HL-60 (cell line): ENCODE measurements at regions not wholly inside any gene's neighbourhood (a gene's known extent, or its start where the extent isn't known, plus 50 kb on each side); places are given as distances from the start of the nearest gene placed in this dataset.

ENCODE experiments used
- DNase-seq, 2 experiments: peaks; one replicate each; pipeline ENCODE4 v3.0.0-alpha.2; 2010 to 2020; ENCODE audit warnings: low read depth in 1 of 2, low spot score in 1 of 2
- H3K27ac ChIP-seq: fragments of 250-450 bp; sonication (Bioruptor Pico); replicated peaks from 2 replicates; pipeline ENCODE4 v1.5.1; 2020; ENCODE audit warnings: mild to moderate bottlenecking, moderate library complexity
- H3K27me3 ChIP-seq: fragments of 250-450 bp; sonication (Bioruptor Pico); 2 replicates; pipeline ENCODE4 v1.5.1; 2021; ENCODE audit warnings: mild to moderate bottlenecking, moderate library complexity; ENCODE audit not compliant: insufficient read depth, poor library complexity, severe bottlenecking
- H3K4me3 ChIP-seq: replicated peaks from 2 replicates; pipeline ENCODE4 v1.5.1; 2011; ENCODE audit warnings: mild to moderate bottlenecking, control low read depth, low read length; ENCODE audit not compliant: insufficient read depth
- CTCF ChIP-seq: IDR thresholded peaks from one replicate; pipeline ENCODE4 v1.5.1; 2011; ENCODE audit warnings: low read length, control low read depth, inconsistent platforms; ENCODE audit not compliant: insufficient read depth
- GABPA ChIP-seq: IDR thresholded peaks from 2 replicates; pipeline ENCODE4 v1.6.1; 2012; ENCODE audit warnings: low read depth
- POLR2AphosphoS5 ChIP-seq: IDR thresholded peaks from 2 replicates; pipeline ENCODE4 v1.6.1; 2012; ENCODE audit warnings: low read depth
- REST ChIP-seq: IDR thresholded peaks from 2 replicates; pipeline ENCODE4 v1.6.1; 2012; ENCODE audit warnings: low read depth; ENCODE audit not compliant: insufficient replicate concordance
- SPI1 ChIP-seq: IDR thresholded peaks from 2 replicates; pipeline ENCODE4 v1.6.1; 2012; ENCODE audit warnings: low read depth, mild to moderate bottlenecking, borderline replicate concordance

- Histone ChIP-seq H3K4me3 (no peak overlapping the region), H3K27me3 (no peaks in the 10 kb centered on the region), H3K27ac (no peak overlapping the region)
- no peak for DNase-seq
- no peak for TF ChIP-seq CTCF
- no peak for TF ChIP-seq POLR2AphosphoS5
- no peak for TF ChIP-seq SPI1
- no peak for TF ChIP-seq REST
- TF ChIP-seq GABPA = no peak
Measured at GRCh38 chr18:37762076-37762621, 196.6 kb upstream of the CELF4 start.

DNA sequence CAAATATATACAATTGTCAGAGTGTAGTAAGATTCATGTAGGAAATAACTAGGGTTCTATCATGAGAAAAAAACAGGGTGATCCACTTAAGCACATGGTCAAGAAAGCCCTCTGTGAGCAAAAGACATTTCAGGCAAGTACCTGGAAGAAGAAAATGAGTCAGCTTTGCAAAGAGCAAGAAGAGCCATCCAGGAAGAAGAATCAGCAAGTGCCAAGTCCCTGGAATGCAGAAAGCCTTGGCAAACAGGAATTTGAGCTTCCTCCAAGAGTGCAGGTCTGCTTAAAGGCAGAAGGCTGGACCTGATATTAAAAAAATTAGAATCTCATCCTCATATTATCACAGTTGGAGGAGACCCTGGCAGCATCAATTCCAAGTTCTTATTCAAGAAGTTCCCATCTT, 188.5 kb upstream of the CELF4 start:
- Histone ChIP-seq H3K4me3 (no peak overlapping the region), H3K27me3 (peaks cover 3% of the 10 kb centered on the region), H3K27ac (no peak overlapping the region)
- DNase-seq = no peak
- TF ChIP-seq POLR2AphosphoS5 = no peak
- TF ChIP-seq GABPA = no peak
- no peak for TF ChIP-seq REST
- no peak for TF ChIP-seq SPI1
- no peak for TF ChIP-seq CTCF

GRCh38 chr18:37742436-37742835, 176.8 kb upstream of the CELF4 start:
- no peaks in the 10 kb centered on the region for H3K27me3 ChIP-seq
- no peak overlapping the region for H3K27ac ChIP-seq
- H3K4me3 ChIP-seq = no peak overlapping the region
- no peak for TF ChIP-seq CTCF
- TF ChIP-seq SPI1 = no peak
- no peak for TF ChIP-seq GABPA
- no peak for TF ChIP-seq REST
- TF ChIP-seq POLR2AphosphoS5 = no peak
- no peak for DNase-seq
